DLD1 (cell line): ENCODE measurements at regions not wholly inside any gene's neighbourhood (a gene's known extent, or its start where the extent isn't known, plus 50 kb on each side); places are given as distances from the start of the nearest gene placed in this dataset.

Experiments
- in situ Hi-C: cut with HindIII; loops from 2 replicates; pipeline ENCODE4 v1.10.0; 2017; ENCODE audit warnings: low sequenced_read_pairs

DNA sequence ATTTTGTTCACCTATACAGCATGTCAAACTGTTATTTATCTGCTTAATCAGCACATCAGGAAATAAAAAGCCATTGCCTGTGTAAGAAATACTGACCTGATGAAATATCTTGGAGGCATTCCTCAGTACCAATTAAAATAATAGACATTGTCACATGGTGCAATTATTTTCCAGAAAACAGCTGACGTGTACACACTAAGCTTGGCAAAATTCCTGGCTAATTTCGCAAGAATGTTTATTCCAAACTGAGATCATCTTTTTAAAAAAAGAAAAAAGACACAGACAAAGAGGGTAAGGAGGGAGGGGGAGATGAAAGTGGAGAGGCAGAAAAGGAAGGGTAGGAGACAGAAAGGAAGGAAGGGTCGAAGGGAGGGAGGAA lies 61.9 kb upstream of the NFKB1 start:
- in situ Hi-C loops = loop anchor here (25.0 kb wide), 1 partner anchor 573 kb away; the partner anchor contains the start of gene SLC9B1

DNA sequence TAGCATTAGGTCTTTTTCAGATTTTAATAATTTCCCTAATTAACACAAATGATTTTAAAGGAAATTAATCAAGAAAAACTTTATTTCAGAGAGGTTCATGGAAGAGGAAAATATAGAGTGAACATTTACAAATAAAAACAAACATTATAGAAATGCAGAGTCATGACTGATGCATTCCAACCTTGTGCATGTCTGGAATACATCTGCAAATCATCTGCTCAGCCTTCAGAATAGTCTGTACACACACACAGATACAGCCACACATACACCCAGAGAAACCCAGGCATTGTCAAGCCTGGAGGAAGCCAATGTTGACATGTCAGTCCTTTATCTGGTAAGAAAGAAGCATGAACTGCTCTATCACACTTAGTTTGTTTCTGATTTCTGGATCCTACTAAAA lies 61.3 kb upstream of the NFKB1 start:
- in situ Hi-C loops = loop anchor here (25.0 kb wide), 1 partner anchor 572 kb away; the partner anchor contains the start of gene SLC9B1

DNA sequence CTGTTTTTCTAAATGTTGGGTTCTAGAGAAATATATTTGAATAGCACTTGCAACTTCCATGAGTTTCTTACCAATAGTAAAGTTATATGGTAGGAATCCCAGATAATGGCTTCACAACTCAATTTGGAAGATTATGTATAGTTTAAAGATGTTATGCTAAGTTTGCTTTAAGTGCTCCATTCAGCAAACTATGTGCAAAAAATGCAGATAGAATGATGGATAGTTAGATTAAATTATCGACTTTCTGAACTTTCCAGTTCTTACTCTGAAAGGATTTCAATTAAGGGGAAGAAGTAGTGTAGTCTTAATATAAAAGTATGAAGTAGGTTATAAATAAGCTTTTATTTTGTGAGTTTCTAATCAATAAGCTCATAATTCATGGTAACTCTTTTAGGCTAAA lies 60.7 kb upstream of the NFKB1 start:
- in situ Hi-C loops = loop anchor here (25.0 kb wide), 1 partner anchor 572 kb away; the partner anchor contains the start of gene SLC9B1

DNA sequence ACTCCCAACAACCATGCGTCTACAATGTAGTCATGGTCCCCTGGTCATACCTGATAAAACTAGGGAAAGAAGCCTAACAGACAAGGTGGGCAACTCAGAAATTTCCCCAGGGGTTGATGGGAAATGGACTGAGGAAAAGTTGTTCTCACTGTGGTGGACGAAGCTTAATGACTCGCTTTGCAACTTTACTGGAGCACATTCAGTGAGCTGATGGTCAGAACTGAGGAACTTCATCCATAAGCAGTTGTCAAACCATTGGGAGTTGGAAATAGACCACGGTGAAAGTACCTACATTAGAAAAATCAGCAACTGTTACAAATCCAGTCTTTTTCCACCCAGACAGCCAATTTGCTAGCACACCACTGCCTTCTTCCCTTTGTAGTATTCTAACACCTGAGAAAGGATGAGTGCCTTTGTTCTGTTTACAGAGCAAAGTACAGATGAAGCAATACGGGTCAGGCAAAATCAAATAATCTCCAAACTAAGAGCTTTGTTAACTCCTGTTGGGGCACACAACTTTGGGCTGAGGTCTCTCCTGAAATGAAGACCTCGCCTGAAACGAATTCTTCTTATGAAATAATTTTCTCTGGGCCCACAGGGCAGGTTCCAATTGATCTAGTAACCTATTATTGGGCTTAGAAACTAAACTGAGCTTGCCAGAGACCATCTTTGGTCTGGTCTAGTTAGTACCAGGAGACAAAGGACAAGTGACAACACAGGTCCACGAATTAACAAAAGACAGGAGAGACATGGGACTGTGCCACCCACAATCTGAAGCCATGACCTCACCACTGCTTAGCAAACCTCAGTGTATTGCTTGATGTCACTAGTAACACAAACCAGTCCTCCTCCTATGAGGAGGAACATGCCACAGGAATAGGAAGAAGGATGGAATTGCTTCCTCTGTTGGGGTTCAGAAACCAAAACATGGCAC lies 58.9 kb upstream of the NFKB1 start:
- in situ Hi-C loops = loop anchor here (25.0 kb wide), 1 partner anchor 570 kb away; the partner anchor contains the start of gene SLC9B1

DNA sequence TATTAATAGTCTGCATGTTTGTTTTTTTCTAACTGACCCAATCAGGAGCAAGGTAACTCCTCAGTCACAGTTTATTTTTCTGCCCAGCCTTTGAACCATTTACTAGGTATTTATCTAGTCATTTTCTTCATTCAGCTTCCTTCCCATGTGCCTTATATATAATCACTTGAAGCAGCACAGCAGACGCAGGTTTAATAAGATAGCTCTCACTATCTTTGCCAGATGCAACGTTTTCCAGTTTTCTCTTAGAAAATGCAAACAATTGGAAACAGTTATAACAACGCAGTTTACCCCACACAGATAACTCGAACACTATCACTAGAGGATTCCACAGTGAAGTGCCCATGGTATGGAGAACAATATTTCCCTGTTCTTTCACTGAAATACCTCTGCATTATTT lies 56.4 kb upstream of the NFKB1 start:
- in situ Hi-C loops = loop anchor here (25.0 kb wide), 1 partner anchor 568 kb away; the partner anchor contains the start of gene SLC9B1

DNA sequence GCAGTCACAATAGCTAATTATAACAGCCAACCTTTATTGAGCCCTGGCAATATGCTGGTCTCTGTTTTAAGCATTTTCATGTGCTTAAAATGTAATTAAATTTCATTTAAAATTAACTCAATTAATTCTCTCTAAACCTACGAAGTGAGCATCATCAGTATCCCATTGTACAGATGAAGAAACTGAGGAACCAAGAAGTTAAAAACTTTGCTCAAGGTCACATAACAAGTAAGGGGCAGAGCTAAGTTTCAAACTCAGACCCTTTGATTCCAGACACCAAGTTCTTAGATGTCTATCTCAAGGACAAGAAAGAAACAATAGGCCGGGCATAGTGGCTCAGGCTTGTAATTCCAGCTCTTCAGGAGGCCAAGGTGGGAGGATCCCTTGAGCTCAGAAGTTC lies 55.9 kb upstream of the NFKB1 start:
- in situ Hi-C loops = loop anchor here (25.0 kb wide), 1 partner anchor 567 kb away; the partner anchor contains the start of gene SLC9B1

DNA sequence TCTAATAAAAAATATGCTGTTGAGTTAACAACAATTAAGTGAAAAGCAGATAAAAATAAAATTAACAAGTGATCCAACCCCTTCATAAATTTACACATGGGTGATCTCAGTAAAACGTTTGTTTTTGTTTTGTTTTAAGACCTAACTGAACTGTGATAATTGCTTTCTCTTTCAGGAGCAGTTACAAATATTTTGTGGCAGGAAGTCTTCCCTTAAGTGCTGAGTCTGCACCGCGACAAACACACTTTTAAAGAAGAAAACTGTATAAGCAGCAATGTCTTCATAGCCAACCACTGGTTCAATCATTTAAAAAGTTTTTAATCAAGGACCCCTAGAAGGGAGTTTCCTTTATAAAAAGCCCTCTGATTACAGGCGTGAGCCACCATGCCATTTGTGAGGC lies 53.7 kb upstream of the NFKB1 start:
- in situ Hi-C loops = loop anchor here (25.0 kb wide), 1 partner anchor 565 kb away; the partner anchor contains the start of gene SLC9B1

DNA sequence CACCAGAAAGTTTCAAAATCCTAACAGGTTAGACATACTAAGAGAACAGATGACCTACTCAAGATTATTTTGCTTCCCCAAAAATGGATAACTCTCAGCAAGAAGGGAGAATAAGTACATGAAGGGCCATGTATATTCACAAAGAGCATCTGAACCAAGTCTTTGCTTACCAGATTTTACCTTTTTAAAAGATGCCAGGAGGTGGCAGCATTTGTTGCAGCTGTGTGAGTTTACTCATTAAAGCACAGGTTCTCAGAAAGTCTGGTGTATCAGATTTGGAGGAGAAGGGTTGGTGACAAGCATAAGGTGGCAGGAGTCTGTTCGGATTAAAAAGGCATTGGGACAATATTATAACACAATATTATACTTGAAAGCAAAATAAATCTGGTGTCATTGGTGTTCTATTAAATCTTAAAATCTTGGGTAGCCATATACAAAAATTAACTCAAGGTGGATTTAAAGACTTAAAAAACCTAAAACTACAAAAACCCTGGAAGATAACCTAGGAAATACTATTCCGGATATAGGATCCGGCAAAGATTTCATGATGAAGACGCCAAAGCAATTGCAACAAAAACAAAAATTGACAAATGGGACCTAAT lies 51.3 kb upstream of the NFKB1 start:
- in situ Hi-C loops = loop anchor here (25.0 kb wide), 1 partner anchor 562 kb away; the partner anchor contains the start of gene SLC9B1

DNA sequence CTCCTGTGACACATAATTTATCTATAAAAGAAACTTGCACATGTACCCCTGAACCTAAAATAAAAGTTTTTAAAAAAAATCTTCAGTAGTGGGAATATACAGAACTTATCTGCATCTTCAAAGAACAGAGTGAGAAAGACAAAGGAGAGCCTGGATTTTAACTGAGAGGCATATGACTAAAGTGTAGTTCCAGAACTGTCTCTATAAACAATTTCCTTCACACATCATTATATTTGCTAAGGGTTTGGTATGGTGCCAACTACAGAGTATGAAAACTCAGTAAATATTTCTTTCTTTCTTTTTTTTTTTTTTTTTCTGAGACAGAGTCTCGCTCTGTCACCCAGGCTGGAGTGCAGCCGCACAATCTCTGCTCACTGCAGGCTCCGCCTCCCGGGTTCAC lies 49.9 kb upstream of the NFKB1 start:
- in situ Hi-C loops = no loop called here
